GM18505 (cell line): ENCODE measurements at regions not wholly inside any gene's neighbourhood (a gene's known extent, or its start where the extent isn't known, plus 50 kb on each side); places are given as distances from the start of the nearest gene placed in this dataset.
"Not testable (repeated sequence)": the region's sequence is repeated elsewhere in the genome, so short reads cannot be mapped to it uniquely, and the experiment has no call there.

Experiments
- ATAC-seq: cut with Tn5 transposase; IDR thresholded peaks from one replicate; pipeline ENCODE4 v1.9.1; 2021; ENCODE audit not compliant: unreplicated experiment
- POLR2A ChIP-seq: IDR thresholded peaks from 4 replicates; pipeline ENCODE4 v1.6.1; 2011; ENCODE audit warnings: borderline replicate concordance; ENCODE audit not compliant: insufficient read depth, insufficient read length; ENCODE audit errors: extremely low read depth

- ATAC-seq: no peak
- no peak for TF ChIP-seq POLR2A
Measured at GRCh38 chr20:52321396-52321795, 129.8 kb upstream of the ZFP64 start.

GRCh38 chr20:52318651-52319050 is 127.1 kb upstream of the ZFP64 start:
- ATAC-seq: no peak
- TF ChIP-seq POLR2A: no peak

- ATAC-seq: no peak
- TF ChIP-seq POLR2A: no peak
Measured at GRCh38 chr20:52313341-52313963, 121.9 kb upstream of the ZFP64 start.

DNA sequence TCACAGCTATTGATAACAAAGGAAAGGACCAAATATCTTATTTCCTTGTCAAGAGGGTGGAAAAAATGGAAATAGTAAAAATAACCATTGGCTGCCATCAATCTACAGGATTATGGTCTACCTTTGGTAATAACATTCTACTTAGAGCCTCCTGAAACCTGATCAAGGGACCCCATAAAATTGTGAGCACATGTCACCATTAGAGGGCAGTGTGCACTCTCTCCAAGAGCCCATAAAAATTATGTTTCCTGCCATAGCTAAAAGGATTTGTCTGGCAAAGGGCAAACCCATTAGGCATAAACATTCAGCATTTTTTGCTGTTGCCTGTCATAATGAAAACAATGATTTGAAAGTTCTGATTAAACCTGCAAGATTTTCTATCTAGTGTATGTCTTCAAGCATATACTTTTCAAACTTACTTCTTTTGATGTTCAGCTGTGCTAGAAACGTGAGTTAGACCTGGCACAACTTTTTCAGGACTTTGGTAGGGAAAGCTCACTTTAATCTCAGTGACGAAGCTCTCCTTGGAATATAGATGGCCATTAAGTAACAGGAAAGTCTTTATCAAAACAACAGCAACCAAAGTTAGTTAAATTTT is 120.7 kb upstream of the ZFP64 start:
- TF ChIP-seq POLR2A: no peak
- ATAC-seq: no peak

DNA sequence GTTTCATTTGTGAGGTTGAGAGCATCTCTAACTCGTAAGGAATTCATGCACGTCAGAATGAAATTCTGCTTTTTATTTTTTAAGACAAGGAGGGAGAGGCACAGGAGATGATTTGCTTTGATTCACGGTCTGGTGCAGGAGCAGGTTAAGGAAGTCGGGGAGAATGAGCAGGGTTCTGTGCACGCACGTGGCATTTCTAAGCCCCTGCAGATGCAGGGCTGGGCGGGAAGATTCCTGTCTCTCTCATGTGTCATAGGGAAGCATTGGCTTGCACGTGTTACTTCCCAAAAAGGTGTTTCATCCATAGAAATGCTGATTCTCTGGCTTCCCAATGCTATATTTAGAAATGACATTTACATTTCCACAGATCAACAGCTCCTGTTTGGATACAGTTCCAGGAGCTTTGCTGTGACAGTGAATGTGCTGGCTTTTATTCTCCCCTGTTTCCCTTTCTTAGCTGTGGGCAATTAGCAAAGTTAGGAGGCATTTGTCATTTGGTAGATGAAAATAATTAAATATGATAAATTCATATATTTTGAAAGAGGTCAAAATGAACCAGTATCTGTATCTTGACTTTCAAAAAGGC is 119.7 kb upstream of the ZFP64 start:
- no peak for ATAC-seq
- no peak for TF ChIP-seq POLR2A

GRCh38 chr20:52309181-52309580 is 117.6 kb upstream of the ZFP64 start:
- no peak for ATAC-seq

GRCh38 chr20:52306477-52306876 is 114.9 kb upstream of the ZFP64 start:
- no peak for ATAC-seq
- TF ChIP-seq POLR2A: no peak

More at GRCh38 chr20:52309181-52309580, 117.6 kb upstream of the ZFP64 start:
- no peak for TF ChIP-seq POLR2A

DNA sequence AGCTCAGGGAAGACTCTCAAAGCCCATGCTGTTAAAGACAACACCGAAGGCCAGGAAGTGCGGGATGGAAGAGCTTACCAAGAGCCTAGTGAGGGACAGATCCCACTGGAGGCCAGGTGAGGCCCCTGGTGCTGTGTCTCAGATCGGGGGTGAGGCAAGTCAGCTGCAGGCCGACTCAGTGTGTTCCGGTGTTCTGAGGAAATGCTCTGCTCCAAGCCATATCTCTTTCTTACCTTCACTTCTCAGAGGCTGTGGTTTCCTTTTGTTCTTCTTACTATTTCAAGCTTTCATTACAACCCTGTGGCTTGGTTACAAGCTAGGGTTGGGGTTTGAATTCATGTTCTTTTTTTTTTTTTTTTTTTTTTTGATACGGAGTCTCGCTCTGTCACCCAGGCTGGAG is 114.3 kb upstream of the ZFP64 start:
- ATAC-seq: no peak
- TF ChIP-seq POLR2A: no peak

- ATAC-seq: no peak
- TF ChIP-seq POLR2A: no peak
Measured at GRCh38 chr20:52305024-52305645, 113.6 kb upstream of the ZFP64 start.

- no peak for TF ChIP-seq POLR2A
- no peak for ATAC-seq
Measured at GRCh38 chr20:52303281-52303950, 111.8 kb upstream of the ZFP64 start.

DNA sequence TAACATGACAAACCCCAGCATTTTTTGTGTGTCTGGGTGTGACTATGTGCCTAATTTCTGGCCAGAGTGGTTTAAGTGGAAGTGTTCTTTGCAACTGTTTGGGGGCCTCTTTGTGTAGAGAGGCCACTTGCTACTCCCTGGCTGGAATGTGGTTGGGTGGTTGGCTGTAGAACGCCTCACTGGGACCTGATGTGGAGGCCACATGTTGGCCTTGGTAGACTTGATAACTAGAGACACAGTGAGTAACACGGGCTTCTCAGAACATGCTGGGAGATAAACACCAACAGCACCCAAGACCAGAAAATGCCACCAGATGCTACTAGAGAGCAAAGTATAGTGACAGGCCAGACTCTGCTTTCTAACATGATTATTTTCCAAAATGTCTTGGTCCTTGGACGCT is 111.2 kb upstream of the ZFP64 start:
- ATAC-seq: no peak
- no peak for TF ChIP-seq POLR2A

- not testable (repeated sequence) for ATAC-seq
Measured at GRCh38 chr20:52302051-52302450, 110.5 kb upstream of the ZFP64 start.

DNA sequence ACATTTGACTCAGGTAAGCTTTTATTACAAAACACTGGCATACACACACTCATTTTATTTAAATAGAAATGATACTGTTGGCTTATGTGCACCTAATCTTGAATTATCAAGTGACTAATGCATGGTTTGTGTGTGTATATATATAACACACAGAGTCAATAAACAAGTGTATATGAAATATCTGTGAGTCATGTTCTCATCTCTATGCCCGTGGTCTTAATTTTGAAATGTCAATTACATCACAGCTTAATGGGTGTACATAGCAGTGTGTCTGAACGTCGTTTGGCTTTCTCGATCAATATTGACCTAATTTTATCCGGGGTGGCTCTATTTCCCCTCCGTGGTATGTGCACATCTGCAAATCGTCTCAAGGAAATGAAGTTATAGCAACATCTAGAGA is 104.0 kb upstream of the ZFP64 start:
- no peak for ATAC-seq
- no peak for TF ChIP-seq POLR2A
